AG04449 (cell line): ENCODE measurements at regions not wholly inside any gene's neighbourhood (a gene's known extent, or its start where the extent isn't known, plus 50 kb on each side); places are given as distances from the start of the nearest gene placed in this dataset.
A peak's percentile ranks its signal among the peaks of the same experiment; 100 is the strongest.
"Not testable (repeated sequence)": the region's sequence is repeated elsewhere in the genome, so short reads cannot be mapped to it uniquely, and the experiment has no call there.

ENCODE experiments used
- CTCF ChIA-PET: fragments of 350-600 bp; formaldehyde crosslinking; extraction: SDS; loops from one replicate; lab custom pipeline; 2021; ENCODE audit warnings: antibody characterized with exemption; lab: Yijun Ruan, JAX
- POLR2A ChIA-PET: fragments of 400-600, 350-600 bp; formaldehyde crosslinking; extraction: SDS; loops from one replicate; lab custom pipeline; 2020; ENCODE audit warnings: antibody characterized with exemption, inconsistent platforms; lab: Yijun Ruan, JAX
- DNase-seq: peaks from one replicate; pipeline ENCODE4 v3.0.0-alpha.2; 2010; ENCODE audit warnings: low read depth, low spot score
- H3K4me3 ChIP-seq: 2 replicates; pipeline ENCODE4 v1.5.1; 2011; ENCODE audit warnings: low read depth, mild to moderate bottlenecking, control low read depth, low read length
- TF ChIP-seq, protein P1 (sequence below): IDR thresholded peaks from one replicate; pipeline ENCODE4 v1.5.1; 2011; ENCODE audit warnings: mild to moderate bottlenecking, moderate library complexity, low read length, control low read depth, inconsistent platforms; ENCODE audit not compliant: insufficient read depth; ENCODE audit errors: missing control alignments

DNA sequence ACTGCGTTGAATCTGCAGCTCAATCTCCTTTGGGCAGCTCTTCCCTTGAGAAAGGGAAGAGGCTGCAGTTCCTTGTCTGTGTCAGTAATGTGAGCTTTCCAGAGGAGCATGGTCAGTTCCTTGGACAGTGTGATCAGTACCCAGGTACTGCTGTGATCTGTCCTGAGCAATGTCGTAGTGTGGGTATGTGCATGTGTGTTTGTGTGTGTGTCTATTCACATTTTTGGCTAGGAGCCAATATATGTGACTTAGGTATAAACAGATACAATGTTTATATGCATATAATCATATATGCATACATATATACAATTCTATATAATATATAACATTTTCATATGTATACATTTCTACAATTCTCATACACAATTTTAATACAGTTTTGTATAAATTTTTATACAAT lies 85.4 kb upstream of the OLIG3 start:
- no peak overlapping the region for H3K4me3 ChIP-seq
- POLR2A ChIA-PET, result no interaction called here
- DNase-seq, result no peak
- CTCF ChIA-PET, result no interaction called here
- TF ChIP-seq, protein P1, sequence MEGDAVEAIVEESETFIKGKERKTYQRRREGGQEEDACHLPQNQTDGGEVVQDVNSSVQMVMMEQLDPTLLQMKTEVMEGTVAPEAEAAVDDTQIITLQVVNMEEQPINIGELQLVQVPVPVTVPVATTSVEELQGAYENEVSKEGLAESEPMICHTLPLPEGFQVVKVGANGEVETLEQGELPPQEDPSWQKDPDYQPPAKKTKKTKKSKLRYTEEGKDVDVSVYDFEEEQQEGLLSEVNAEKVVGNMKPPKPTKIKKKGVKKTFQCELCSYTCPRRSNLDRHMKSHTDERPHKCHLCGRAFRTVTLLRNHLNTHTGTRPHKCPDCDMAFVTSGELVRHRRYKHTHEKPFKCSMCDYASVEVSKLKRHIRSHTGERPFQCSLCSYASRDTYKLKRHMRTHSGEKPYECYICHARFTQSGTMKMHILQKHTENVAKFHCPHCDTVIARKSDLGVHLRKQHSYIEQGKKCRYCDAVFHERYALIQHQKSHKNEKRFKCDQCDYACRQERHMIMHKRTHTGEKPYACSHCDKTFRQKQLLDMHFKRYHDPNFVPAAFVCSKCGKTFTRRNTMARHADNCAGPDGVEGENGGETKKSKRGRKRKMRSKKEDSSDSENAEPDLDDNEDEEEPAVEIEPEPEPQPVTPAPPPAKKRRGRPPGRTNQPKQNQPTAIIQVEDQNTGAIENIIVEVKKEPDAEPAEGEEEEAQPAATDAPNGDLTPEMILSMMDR, result no peak

DNA sequence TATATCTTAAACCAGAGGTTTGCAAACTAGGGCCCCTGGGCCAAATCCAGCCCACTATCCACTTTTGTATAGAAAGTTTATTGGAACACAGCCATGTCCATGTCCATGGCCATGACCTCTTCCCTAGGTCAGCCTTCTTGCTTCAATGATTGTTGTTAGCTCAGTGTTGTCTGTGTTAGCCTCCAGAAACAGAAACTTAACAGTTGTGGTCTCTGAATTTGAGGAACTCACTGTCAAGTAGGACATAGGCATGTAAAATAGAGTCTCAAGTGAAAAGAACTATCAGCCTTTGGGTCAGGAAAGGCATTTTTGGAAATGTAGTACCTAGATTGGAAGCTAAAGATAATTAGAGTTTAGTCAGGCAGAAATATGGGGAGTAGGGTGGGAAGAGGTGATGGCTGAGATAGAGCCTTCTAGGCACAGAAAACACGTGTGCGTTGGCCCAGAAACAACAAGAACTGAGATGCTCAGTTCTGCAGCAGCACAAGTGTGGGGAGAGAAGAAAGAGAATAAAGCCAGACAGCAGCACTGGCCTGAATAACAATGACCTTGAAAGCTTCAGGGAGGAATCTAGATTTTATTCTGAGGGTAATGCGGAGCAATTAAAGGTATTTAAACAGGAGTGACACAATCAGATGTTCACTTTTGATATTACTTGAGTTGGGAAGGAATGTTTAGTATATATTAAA lies 87.0 kb upstream of the OLIG3 start:
- TF ChIP-seq, protein P1, result no peak
- ChIA-PET CTCF (no interaction called here), POLR2A (no interaction called here)
- no peak overlapping the region for H3K4me3 ChIP-seq
- DNase-seq, result no peak

DNA sequence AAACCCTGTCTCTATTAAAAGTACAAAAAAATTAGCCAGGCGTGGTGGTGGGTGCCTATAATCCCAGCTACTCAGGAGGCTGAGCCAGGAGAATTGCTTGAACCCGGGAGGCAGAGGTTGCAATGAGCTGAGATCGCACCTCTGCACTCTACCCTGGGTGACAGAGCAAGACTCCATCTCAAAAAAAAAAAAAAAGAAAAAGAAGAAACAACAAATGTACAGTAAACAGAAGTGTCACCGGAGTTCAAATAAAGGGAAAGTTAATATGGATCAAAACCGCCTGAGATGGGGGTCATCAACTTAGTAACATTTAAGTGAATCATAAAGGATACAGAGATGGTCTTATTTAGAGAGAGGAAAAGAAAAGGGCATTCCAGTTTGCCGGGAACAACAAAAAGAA lies 89.3 kb upstream of the OLIG3 start:
- CTCF ChIA-PET, POLR2A ChIA-PET, H3K4me3 ChIP-seq, DNase-seq: not testable (repeated sequence)

DNA sequence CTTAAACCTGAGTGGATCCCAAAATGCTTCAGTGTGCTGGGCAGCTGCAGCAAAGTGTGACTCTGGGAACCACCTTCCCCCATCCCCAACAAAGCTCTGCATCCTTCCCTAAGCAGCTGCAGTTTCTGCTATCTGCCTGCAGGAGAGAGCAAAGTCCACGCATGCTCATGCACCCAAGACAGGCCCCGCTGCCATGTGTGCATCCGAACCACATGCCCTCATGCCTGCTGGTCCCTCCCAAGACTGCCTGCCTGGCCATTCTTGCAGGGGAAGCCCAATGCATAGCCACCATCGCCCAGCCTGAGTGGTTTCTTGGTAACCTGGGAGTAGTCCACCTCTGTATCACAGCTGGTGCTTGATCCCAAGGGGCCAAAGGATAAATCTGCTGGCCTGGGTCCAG lies 94.3 kb upstream of the OLIG3 start:
- TF ChIP-seq, protein P1, result no peak
- CTCF ChIA-PET, result no interaction called here
- no peak overlapping the region for H3K4me3 ChIP-seq
- POLR2A ChIA-PET, result no interaction called here
- no peak for DNase-seq

DNA sequence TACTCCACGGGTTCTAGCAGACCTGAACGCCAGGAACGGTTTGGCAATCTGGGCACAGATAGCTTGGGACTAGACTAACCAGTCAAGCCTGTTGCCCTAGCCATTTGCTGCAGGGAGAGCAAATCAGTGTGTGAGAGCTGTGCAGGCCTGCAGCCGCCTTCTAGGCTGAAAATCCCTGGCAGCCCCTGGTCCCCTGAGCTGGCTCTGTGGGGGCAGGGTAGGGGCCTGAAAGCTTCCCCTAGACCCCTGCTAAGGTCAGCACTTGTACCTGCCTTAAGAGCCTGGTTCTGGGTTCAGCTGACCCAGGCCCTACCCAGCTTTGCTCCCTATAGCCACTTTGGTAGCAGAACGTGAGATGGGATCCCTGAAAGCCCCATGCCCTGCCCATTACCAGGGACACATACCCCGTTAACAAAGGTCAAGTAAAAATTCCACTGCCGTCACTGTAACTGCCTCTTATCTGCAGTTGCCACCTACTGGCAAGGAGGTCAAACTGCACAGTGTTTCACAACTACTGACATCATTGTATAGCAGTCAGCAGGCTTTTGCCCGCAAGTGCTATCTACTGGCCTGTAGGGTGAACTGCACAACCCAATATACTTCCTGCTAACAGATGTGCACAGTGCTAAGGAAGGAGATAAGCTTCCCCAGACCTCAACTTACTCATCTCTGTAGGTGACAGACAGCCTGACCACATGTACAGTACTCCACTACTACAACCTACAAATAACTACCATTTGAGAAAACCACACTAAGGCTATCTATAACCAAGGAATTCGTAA lies 95.1 kb upstream of the OLIG3 start:
- DNase-seq, result no peak
- H3K4me3 ChIP-seq, result no peak overlapping the region
- TF ChIP-seq, protein P1, result peak; percentile 39
- ChIA-PET CTCF (interaction anchor here (1.3 kb wide), 1 partner anchor 24 kb away, joined by 3 read pairs; no protein-coding TSS in a partner anchor), POLR2A (no interaction called here)

DNA sequence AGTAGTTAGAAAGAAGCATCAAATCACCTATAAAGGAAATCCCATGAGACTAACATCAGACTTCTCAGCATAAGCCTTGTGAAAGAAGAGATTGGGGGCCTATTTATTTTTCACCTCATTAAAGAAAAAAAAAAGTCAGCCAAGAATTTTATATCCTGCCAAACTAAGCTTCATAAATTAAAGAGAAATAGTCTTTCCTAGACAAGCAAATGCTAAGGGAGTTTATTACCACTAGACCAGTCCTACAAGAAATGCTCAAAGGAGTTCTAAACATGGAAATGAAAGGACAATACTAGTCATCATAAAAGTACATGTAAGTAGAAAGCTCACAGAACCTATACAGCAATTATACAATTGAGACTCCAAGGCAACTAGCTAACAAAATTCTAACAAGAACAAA lies 96.5 kb upstream of the OLIG3 start:
- POLR2A ChIA-PET, result no interaction called here
- H3K4me3 ChIP-seq, result no peak overlapping the region
- CTCF ChIA-PET, result no interaction called here
- TF ChIP-seq, protein P1, result no peak
- no peak for DNase-seq
